Upper lobe of left lung (tissue), 6 donors: ENCODE measurements at regions not wholly inside any gene's neighbourhood (a gene's known extent, or its start where the extent isn't known, plus 50 kb on each side); places are given as distances from the start of the nearest gene placed in this dataset.

Experiments
- ATAC-seq, 2 donors: fragments of 200-7000 bp; cut with Tn5 transposase; one replicate each; pipeline ENCODE4 v1.9.1; 2022; ENCODE audit warnings: mild to moderate bottlenecking in 2 of 2, moderate library complexity in 2 of 2; ENCODE audit not compliant: low FRiP score in 2 of 2
- DNase-seq, 2 donors: peaks; one replicate each; pipeline ENCODE4 v3.0.0-alpha.2; 2019 to 2020
- H3K27ac ChIP-seq, 4 donors: fragments of 200-600 bp; sonication (generic); one replicate each; pipeline ENCODE4 v1.5.1; 2016 to 2019
- H3K27me3 ChIP-seq, 4 donors: fragments of 200-600 bp; sonication (generic); one replicate each; pipeline ENCODE4 v1.5.1; 2017 to 2019
- H3K36me3 ChIP-seq, 4 donors: fragments of 200-600 bp; sonication (generic); one replicate each; pipeline ENCODE4 v1.5.1; 2016 to 2019
- H3K4me1 ChIP-seq, 4 donors: fragments of 200-600 bp; sonication (generic); one replicate each; pipeline ENCODE4 v1.5.1; 2018 to 2019
- H3K4me3 ChIP-seq, 4 donors: fragments of 200-600 bp; sonication (generic); one replicate each; pipeline ENCODE4 v1.5.1; 2017 to 2019; ENCODE audit warnings: mild to moderate bottlenecking in 2 of 4, moderate library complexity in 1 of 4
- H3K9me3 ChIP-seq, 4 donors: fragments of 200-600 bp; sonication (generic); one replicate each; pipeline ENCODE4 v1.5.1; 2018 to 2019
- EP300 ChIP-seq, 4 donors: sonication (generic); formaldehyde crosslinking; IDR thresholded peaks; one replicate each; pipeline ENCODE4 v1.5.1; 2017; ENCODE audit warnings: antibody characterized with exemption in 4 of 4, control low read depth in 2 of 4
- POLR2A ChIP-seq, 4 donors: fragments of 450-650 bp; IDR thresholded peaks; one replicate each; pipeline ENCODE4 v1.5.1; 2016 to 2017; ENCODE audit warnings: antibody characterized with exemption in 4 of 4, mild to moderate bottlenecking in 2 of 4
- POLR2AphosphoS5 ChIP-seq, 2 donors: sonication (generic); formaldehyde crosslinking; IDR thresholded peaks; one replicate each; pipeline ENCODE4 v1.5.1; 2017; ENCODE audit warnings: antibody characterized with exemption in 2 of 2
- WGBS, 2 donors: methylation state at CpG; one replicate each; pipeline ENCODE4 v1.1.5; 2017 to 2018; 5-methylcytosine and 5-hydroxymethylcytosine counted together
- TF ChIP-seq, protein P1 (sequence below), 6 experiments: fragments of 450-650 bp in 4 of 6; fragments of 200-600 bp in 2 of 6; sonication (generic) in 2 of 6; IDR thresholded peaks; one replicate each; pipeline ENCODE4 v1.5.1; 2016 to 2019; ENCODE audit warnings: antibody characterized with exemption in 6 of 6
- donor health status: DM: no; HTN: no; CAD: no; lungs with moderate emphysema.
- donor health status: DM: no; HTN: yes; CAD: no; lungs with severe emphysema.

DNA sequence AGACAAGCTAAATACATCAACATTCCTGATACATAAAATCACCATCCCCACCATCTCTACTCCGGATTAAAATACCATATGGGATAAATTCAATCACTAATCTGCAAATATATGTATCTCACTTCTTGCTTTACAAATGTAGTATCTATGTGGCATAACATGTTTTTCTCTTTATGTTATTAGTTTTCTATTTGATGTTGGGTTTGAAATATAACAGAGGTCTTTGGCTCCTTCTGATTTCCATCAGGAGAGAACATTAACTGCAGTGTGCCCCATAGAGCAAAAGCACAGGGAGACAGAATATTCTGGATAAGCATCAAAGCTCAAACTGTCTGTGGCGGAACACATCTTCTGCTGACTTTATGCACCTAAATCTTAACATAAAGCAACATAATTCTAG lies 547.2 kb upstream of the CDH8 start:
- Histone ChIP-seq H3K4me3 (no peak overlapping the region), H3K27me3 (no peaks in the 10 kb centered on the region), H3K9me3 (no peaks in the 10 kb centered on the region), H3K4me1 (no peaks in the 10 kb centered on the region), H3K36me3 (no peaks in the 10 kb centered on the region), H3K27ac (no peak overlapping the region)
- 75 to 88% methylated on average over 2 of the region's 2 CpGs for WGBS, 2 donors
- ATAC-seq (no peak), DNase-seq (no peak)
- TF ChIP-seq, protein P1, sequence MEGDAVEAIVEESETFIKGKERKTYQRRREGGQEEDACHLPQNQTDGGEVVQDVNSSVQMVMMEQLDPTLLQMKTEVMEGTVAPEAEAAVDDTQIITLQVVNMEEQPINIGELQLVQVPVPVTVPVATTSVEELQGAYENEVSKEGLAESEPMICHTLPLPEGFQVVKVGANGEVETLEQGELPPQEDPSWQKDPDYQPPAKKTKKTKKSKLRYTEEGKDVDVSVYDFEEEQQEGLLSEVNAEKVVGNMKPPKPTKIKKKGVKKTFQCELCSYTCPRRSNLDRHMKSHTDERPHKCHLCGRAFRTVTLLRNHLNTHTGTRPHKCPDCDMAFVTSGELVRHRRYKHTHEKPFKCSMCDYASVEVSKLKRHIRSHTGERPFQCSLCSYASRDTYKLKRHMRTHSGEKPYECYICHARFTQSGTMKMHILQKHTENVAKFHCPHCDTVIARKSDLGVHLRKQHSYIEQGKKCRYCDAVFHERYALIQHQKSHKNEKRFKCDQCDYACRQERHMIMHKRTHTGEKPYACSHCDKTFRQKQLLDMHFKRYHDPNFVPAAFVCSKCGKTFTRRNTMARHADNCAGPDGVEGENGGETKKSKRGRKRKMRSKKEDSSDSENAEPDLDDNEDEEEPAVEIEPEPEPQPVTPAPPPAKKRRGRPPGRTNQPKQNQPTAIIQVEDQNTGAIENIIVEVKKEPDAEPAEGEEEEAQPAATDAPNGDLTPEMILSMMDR (IDR thresholded peaks at IDR 0.05) = no peak
- TF ChIP-seq EP300 (IDR thresholded peaks at IDR 0.05) (no peak), POLR2A (IDR thresholded peaks at IDR 0.05) (no peak), POLR2AphosphoS5 (IDR thresholded peaks at IDR 0.05) (no peak)

DNA sequence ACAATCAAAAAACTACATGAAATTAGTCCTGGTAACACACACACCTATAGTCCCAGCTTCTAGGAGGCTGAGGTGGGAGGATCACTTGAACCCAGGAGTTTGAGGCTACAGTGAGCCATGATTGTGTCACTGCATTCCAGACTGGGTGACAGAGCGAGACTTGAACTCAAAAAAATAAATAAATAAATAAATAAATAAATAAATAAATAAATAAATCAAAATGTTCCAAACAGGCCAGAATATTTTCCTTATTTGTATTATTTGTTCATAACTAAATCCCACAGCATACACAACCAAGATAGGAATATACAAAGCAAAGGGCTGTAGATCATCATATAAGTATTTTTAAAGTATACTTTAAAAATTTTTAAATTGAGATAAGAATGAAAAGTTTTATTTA lies 537.2 kb upstream of the CDH8 start:
- Histone ChIP-seq H3K4me1 (no peaks in the 10 kb centered on the region), H3K27me3 (no peaks in the 10 kb centered on the region), H3K36me3 (no peaks in the 10 kb centered on the region), H3K27ac (no peak overlapping the region), H3K9me3 (no peaks in the 10 kb centered on the region), H3K4me3 (no peak overlapping the region)
- WGBS, 2 donors = 81 to 93% methylated on average over 1 of the region's 1 CpG
- DNase-seq (no peak), ATAC-seq (no peak)
- TF ChIP-seq POLR2A (IDR thresholded peaks at IDR 0.05) (no peak), EP300 (IDR thresholded peaks at IDR 0.05) (no peak), POLR2AphosphoS5 (IDR thresholded peaks at IDR 0.05) (no peak)
- TF ChIP-seq, protein P1 (IDR thresholded peaks at IDR 0.05) = no peak

DNA sequence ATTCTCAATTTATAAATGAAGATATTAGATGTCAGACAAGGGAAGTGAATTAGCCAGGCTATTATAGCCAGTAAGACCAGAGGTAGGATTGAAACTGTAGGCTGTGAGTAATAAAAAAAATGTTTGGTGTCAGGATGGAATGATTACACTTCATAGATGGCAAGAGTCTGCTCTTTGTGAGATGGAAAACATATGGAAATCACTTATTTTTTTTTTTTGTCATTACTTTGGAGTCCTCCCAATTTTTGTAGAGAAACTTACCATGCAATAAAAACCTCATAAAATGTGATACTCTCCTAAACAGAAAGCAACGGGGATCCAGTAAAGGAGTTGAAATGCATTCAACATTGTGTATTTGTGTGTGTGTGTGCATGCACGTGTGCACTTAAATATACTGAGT lies 532.7 kb upstream of the CDH8 start:
- 86 to 93% methylated on average over 2 of the region's 2 CpGs for WGBS, 2 donors
- TF ChIP-seq, protein P1 (IDR thresholded peaks at IDR 0.05) = no peak
- TF ChIP-seq POLR2AphosphoS5 (IDR thresholded peaks at IDR 0.05) = no peak
- TF ChIP-seq POLR2A (IDR thresholded peaks at IDR 0.05) = no peak
- TF ChIP-seq EP300 (IDR thresholded peaks at IDR 0.05) = no peak
- Histone ChIP-seq H3K36me3 (no peaks in the 10 kb centered on the region), H3K4me1 (no peaks in the 10 kb centered on the region), H3K27ac (no peak overlapping the region), H3K9me3 (no peaks in the 10 kb centered on the region), H3K4me3 (no peak overlapping the region), H3K27me3 (no peaks in the 10 kb centered on the region)
- no peak for ATAC-seq
- DNase-seq = no peak

DNA sequence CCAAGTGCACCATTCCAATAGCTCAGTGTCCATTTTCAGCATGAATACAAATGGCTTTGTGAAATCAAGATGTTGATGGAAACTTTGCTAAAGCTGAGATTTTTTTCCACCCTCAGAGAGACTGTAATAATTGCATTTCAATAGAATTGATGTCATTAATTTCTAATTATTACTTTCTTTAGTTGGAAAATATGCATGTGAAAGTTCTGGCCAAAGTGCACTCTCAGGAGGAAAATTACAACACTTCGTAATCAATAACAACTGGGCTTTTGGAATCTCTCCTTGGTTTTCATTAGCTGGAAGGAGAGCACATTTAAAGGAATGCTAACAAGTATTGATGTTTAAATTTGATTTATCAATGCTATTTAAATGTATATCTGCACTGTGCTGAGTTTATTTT lies 529.5 kb upstream of the CDH8 start:
- H3K27me3 ChIP-seq = no peaks in the 10 kb centered on the region
- WGBS, 2 donors = 76 to 92% methylated on average over 1 of the region's 1 CpG
- no peak overlapping the region for H3K4me3 ChIP-seq
- H3K36me3 ChIP-seq = no peaks in the 10 kb centered on the region
- ATAC-seq (no peak), DNase-seq (no peak)
- TF ChIP-seq, protein P1 (IDR thresholded peaks at IDR 0.05) = no peak
- TF ChIP-seq EP300 (IDR thresholded peaks at IDR 0.05) (no peak), POLR2A (IDR thresholded peaks at IDR 0.05) (no peak), POLR2AphosphoS5 (IDR thresholded peaks at IDR 0.05) (no peak)
- no peak overlapping the region for H3K27ac ChIP-seq
- no peaks in the 10 kb centered on the region for H3K4me1 ChIP-seq
- H3K9me3 ChIP-seq = no peaks in the 10 kb centered on the region

DNA sequence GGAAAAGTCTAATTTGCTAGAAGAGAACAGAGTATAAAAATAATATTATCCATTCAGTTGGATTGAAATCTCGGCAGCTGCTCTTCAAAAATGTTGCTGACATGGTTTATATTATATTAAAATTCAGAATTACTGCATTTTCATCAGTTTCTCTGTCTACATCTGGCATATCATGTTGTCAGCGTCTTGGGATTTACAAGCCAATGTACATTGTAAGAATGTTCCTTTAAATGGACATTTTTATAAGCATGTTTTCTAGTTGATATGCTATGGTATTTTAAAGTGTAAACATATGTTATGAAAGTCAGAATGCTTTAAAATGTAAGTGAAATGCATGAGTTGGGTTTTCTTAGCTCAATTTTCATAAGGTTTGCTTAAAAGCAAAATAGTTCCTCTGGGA lies 528.1 kb upstream of the CDH8 start:
- 69 to 71% methylated on average over 2 of the region's 2 CpGs for WGBS, 2 donors

More for the DNA sequence above, 528.1 kb upstream of the CDH8 start:
- Histone ChIP-seq H3K4me3 (no peak overlapping the region), H3K27ac (no peak overlapping the region), H3K36me3 (no peaks in the 10 kb centered on the region), H3K9me3 (no peaks in the 10 kb centered on the region), H3K4me1 (no peaks in the 10 kb centered on the region), H3K27me3 (no peaks in the 10 kb centered on the region)
- ATAC-seq (no peak), DNase-seq (no peak)
- TF ChIP-seq POLR2AphosphoS5 (IDR thresholded peaks at IDR 0.05) (no peak), EP300 (IDR thresholded peaks at IDR 0.05) (no peak), POLR2A (IDR thresholded peaks at IDR 0.05) (no peak)
- TF ChIP-seq, protein P1 (IDR thresholded peaks at IDR 0.05) = no peak
